Left hindlimb (tissue), 1 donor: ENCODE measurements at regions not wholly inside any gene's neighbourhood (a gene's known extent, or its start where the extent isn't known, plus 50 kb on each side); places are given as distances from the start of the nearest gene placed in this dataset.
"Not testable (repeated sequence)": the region's sequence is repeated elsewhere in the genome, so short reads cannot be mapped to it uniquely, and the experiment has no call there.

Source experiments
- DNase-seq: peaks from one replicate; pipeline ENCODE4 v3.0.0-alpha.2; 2018

DNA sequence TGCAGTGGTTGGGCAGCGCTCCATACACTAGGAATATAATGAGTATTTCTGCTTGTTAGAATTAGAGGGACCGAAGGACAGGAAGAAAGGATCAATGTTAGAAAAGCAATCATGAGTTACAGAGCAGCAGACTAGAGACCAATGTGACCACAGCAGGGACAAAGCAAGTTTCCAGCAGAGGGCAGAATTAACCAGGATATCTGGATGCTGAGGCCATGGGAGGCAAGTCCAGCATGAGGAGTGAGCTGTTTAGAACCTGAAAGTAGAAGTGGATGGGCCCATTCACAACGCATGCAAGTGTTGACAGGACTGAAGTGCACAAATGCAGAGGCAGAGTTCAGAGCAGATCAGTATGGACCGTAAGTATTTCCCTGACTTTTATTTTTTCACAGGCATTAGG lies 910.4 kb upstream of the GYPC start:
- DNase-seq = no peak

DNA sequence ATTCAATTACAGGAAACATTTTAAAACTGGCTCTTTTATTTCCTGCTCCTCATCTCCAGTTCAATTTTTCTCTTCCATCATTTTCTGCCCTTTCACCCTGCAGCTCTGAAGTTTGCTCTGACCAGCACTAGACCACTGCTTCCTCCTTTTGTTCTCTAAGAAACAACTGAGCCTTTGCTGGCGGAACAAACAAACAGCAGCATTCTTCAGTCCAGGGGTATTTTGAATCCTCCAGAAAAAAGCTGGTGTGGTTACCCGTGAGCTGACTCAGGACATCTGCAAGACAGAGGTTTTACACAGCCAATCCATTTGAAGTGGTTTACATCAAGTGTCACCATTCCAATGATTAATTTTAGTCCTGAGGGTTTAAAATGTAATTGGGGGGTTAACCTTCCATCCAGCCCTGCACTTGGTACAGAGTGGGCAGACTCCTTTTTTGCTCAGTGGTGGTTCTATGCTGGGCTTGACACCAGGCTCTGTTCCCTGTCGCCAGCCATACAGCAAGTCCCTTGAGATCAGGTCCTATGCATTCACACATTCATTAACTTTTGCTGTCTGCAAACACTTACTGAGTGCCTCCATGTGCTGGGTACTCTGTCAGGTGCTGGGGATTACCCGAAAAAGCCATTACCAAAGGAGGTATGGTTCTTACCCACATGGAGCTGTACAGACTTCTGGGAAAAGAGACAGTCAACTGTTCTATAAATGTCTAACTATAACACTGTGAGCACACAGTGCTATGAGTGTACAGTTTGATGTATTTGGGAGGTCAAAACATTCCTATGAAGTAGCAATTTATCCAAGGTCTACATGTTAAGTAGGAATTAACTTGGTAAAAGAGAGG lies 909.4 kb upstream of the GYPC start:
- no peak for DNase-seq

DNA sequence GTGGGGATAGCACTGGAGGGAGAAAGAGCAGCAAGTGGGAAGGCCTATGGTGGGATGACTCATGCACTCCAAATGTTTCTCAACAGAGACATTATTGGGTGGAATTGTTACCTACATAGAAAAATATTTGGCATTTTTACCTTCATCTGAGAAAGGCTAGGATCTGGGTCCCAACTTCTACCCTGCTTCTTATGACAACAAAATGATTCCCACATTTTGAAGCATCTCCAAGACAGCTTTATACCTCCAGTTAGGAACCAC lies 908.9 kb upstream of the GYPC start:
- DNase-seq = no peak

DNA sequence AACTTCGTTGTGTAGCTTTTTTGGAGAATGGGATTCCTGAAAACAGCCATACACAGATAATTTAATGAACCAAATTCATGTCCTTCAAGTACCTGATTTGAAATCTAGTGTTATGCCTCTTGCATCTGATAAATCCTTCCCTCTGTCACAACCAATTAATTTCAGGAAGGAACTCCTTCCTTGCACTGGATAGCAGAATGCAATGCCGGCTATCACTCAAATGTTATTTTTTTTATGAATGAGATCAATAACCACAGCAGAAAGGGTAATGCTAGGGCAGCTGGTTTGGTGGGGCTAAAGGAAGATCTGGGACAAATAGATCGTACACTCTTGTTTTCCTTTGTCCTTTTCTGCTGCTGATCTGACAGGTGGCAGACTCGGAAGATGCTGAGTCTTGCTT lies 899.5 kb upstream of the GYPC start:
- no peak for DNase-seq

GRCh38 chr2:125796784-125797183 lies 859.2 kb upstream of the GYPC start:
- no peak for DNase-seq

GRCh38 chr2:125797192-125797591 lies 858.8 kb upstream of the GYPC start:
- DNase-seq = no peak

GRCh38 chr2:125822746-125823145 lies 833.2 kb upstream of the GYPC start:
- no peak for DNase-seq

- DNase-seq = not testable (repeated sequence)
Observed at GRCh38 chr2:125825781-125826180, 830.2 kb upstream of the GYPC start.

GRCh38 chr2:125837128-125837527 lies 818.8 kb upstream of the GYPC start:
- no peak for DNase-seq

DNA sequence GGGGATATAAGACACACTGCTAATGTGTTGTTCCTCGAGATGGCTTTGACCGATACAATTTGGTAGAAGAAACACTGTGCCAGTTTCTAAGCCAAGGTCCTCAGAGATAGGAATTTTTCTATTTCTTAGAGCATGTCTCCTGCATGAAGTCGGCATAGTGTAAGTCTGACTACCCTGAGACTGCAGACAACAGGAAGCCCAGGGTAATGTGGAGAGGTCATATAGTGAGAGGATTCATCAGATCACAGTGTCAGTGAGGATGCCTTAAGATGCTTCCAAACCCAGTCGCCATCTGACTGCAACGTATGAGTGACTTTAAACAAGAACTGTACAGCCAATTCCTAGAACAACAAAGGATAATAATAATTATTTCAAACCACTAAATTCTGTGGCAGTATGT lies 818.3 kb upstream of the GYPC start:
- DNase-seq = no peak

GRCh38 chr2:125839945-125840344 lies 816.0 kb upstream of the GYPC start:
- no peak for DNase-seq

GRCh38 chr2:125842041-125842440 lies 813.9 kb upstream of the GYPC start:
- no peak for DNase-seq

DNA sequence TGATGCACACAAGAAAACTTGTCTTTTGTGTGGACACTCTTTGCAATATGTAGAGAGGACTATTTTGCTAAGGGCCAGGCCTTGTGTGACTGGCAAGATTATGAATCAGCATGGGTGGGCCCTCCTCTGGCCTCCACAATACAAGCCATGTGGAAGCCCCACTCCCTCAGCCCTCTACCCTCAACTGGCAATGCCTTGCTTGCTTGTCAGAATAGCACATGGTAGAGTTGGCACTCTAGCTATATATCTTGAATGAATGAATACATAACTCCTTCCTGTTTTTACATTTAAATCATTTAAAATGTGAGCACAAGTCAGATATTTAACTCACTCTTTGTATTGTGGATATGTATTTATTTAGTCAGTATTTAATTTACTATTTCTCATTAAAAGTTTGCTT lies 805.4 kb upstream of the GYPC start:
- no peak for DNase-seq

GRCh38 chr2:125852364-125852763 lies 803.6 kb upstream of the GYPC start:
- DNase-seq = no peak

DNA sequence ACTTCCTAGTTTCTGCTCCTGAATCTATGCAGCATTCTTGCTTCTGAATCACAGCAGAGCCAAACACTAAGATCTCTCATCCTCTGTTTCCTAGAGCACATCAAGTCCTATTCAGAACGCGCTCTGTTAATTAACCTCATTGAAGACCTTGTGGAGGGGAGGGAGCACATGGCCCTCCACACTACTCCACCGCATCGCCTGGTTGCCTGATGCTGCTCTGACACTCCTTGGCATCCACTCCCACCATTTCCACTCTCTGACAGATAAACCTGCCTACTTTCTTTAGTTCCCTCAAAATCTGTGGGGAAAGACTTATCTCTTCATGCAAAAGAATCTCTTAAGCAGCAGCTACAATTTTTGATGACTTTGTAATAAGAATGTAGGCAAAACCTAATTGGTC lies 802.3 kb upstream of the GYPC start:
- no peak for DNase-seq

DNA sequence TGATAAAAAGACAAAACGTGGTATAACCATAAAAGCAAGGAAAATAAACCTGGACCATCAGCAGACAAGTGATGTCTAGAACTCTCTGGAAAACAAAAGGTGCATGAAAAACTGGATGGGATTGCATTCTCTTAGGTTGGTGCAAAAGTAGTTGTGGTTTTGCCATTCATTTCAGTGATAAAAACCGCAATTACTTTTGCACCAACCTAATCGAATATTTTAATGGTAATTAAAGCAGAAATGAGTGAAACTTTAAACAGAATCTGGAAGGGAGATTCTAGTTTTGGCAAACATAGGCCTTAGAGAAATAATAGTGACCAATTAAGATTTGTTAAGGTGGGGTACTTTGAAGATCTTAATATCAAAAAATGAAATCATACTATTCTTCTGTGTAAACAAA lies 800.8 kb upstream of the GYPC start:
- DNase-seq = no peak

DNA sequence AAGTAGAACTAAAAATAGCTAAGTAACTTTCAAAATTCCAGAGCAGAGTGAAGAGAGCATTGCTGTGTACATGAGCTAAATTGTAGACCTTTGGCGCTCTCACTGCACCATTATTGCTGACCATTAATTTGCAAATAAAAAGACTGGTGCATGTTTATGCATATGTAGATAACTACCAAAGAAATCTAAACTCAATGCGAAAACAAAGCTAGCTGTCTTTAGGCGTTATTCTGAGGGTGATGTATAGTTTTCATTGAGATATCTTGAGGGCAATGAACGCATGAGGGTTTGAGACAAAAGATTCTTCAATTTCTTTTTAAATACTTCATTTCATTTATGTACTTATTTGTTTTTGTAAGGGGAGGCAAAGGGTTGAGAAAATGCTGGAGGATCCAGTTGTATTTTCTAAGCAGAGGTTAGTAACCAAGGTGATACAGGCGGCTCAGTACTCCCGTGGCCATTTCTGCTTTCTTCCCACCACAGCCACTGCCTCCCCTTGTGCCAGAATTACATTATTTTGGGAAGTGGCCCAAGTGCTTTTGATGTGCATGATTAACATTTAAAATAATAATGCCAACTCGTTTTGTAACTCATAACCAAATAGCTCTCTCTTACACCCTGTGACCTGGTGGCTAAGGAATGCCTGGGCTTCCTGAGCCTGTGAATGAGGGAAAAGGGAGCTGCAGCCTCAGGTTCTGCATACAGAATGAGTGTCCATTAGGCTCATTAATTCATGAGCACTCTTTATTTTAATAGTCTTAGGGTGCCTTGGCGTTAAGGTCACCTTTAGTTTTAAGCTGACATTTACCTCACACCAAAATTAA lies 797.8 kb upstream of the GYPC start:
- no peak for DNase-seq

- DNase-seq = no peak
Observed at GRCh38 chr2:125861461-125861860, 794.5 kb upstream of the GYPC start.

GRCh38 chr2:125867908-125868307 lies 788.0 kb upstream of the GYPC start:
- no peak for DNase-seq

GRCh38 chr2:125870264-125870663 lies 785.7 kb upstream of the GYPC start:
- no peak for DNase-seq

DNA sequence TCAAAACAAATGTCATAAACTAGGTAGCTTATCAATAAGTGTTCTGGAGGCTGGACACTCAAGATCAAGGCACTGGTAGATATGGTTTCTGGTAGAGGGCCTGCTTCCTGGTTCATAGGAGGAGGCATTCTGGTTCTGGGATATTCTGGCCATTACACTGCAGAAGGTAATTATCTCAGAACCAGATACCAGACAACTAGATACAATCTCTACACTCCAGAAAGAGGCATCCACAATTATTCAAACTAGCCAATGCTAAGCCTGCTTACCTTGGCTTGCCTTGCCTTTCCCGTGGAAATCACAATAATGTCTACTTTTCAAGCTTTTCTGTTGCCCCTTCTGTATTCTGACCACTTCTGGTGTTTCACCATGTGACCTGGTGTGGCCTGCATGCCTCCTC lies 785.2 kb upstream of the GYPC start:
- DNase-seq = no peak

GRCh38 chr2:125874564-125874963 lies 781.4 kb upstream of the GYPC start:
- peak; percentile 26 for DNase-seq

DNA sequence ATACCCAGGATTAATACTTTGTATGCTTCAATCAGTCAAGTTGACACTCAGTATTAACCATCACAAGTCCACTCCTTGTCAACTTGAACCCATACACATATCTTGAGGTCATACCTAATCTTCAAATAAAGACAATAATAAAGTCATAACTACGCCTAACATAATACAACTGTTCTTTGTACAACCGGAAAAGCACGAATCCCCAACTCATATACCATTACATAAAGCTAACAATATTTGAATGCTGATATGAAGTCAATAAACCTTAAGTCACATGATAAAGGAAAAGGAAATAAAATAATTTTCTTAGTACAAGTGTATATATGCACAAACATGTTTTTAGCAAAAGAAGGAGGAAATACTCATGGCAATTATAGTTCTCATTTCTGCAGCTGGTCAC lies 770.6 kb upstream of the GYPC start:
- no peak for DNase-seq

DNA sequence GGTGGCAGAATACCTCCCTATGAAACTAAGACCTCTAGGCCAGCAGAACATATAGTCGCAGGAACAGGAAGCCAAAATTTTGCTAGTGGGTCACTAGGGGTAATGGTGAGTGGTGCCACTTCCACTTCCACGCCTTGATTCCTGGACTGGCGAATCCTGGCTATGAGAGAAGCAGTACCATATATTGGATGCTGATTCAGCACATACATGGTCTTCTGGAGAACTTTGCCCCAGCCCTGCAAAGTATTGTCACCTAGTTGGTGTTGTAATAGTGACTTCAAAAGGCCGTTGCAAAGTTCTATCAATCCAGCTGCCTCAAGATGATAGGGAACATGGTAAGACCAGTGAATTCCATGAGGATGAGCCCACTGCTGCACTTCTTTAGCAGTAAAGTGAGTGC lies 769.8 kb upstream of the GYPC start:
- DNase-seq = no peak

- DNase-seq = no peak
Observed at GRCh38 chr2:125901278-125901677, 754.7 kb upstream of the GYPC start.
